HEK293 (cell line): ENCODE measurements at regions not wholly inside any gene's neighbourhood (a gene's known extent, or its start where the extent isn't known, plus 50 kb on each side); places are given as distances from the start of the nearest gene placed in this dataset.

ENCODE experiments used
- CTCF ChIA-PET: fragments of 350-600 bp; formaldehyde crosslinking; extraction: SDS; loops from one replicate; lab custom pipeline; 2021; ENCODE audit warnings: antibody characterized with exemption; lab: Yijun Ruan, JAX
- POLR2A ChIA-PET: fragments of 300-600 bp; formaldehyde crosslinking; extraction: SDS; loops from one replicate; lab custom pipeline; 2020; ENCODE audit warnings: antibody characterized with exemption, inconsistent platforms; lab: Yijun Ruan, JAX
- H3K27ac ChIP-seq: fragments of 200-500 bp; sonication (Bioruptor generic); 2 replicates; pipeline ENCODE4 v1.5.1; 2014; ENCODE audit warnings: low read depth, low read length, control low read depth, inconsistent platforms; ENCODE audit errors: extremely low read depth
- H3K36me3 ChIP-seq, 2 experiments: fragments of 200-500 bp in 1 of 2; sonication (Bioruptor generic) in 1 of 2; 1 replicate in 1 of 2; 2 replicates in 1 of 2; pipeline ENCODE4 v1.5.1; 2014 to 2017; ENCODE audit warnings: inconsistent platforms in 2 of 2, low read length in 2 of 2; ENCODE audit not compliant: control insufficient read depth in 2 of 2, insufficient read depth in 1 of 2
- H3K4me1 ChIP-seq: fragments of 200-500 bp; sonication (Bioruptor generic); 2 replicates; pipeline ENCODE4 v1.5.1; 2014; ENCODE audit warnings: mild to moderate bottlenecking, low read length, inconsistent platforms; ENCODE audit not compliant: control insufficient read depth, insufficient read depth
- H3K4me3 ChIP-seq: 2 replicates; pipeline ENCODE4 v1.5.1; 2011; ENCODE audit warnings: low read depth, mild to moderate bottlenecking, control low read depth, low read length, moderate library complexity
- H3K9me3 ChIP-seq: fragments of 200-500 bp; sonication (Bioruptor generic); 2 replicates; pipeline ENCODE4 v1.5.1; 2014; ENCODE audit warnings: low read depth, low read length, inconsistent platforms; ENCODE audit not compliant: control insufficient read depth, insufficient read depth
- GLI4 ChIP-seq: fragments of 450-650 bp; formaldehyde crosslinking; IDR thresholded peaks from 2 replicates; pipeline ENCODE4 v1.5.1; 2016; ENCODE audit warnings: missing biosample characterization, missing genetic modification characterization
- HOXC10 ChIP-seq: sonication (generic); formaldehyde crosslinking; IDR thresholded peaks from 2 replicates; pipeline ENCODE4 v1.8.1; 2023; ENCODE audit warnings: mild to moderate bottlenecking, missing genetic modification reagents
- MEIS1 ChIP-seq: sonication (generic); formaldehyde crosslinking; IDR thresholded peaks from 2 replicates; pipeline ENCODE4 v1.8.1; 2022; ENCODE audit warnings: missing genetic modification reagents, mild to moderate bottlenecking, borderline replicate concordance
- REPIN1 ChIP-seq: fragments of 450-650 bp; formaldehyde crosslinking; IDR thresholded peaks from 2 replicates; pipeline ENCODE4 v1.5.1; 2017; ENCODE audit warnings: missing biosample characterization, missing genetic modification characterization, low read depth
- SALL2 ChIP-seq: fragments of 450-650 bp; formaldehyde crosslinking; IDR thresholded peaks from 2 replicates; pipeline ENCODE4 v1.5.0; 2017; ENCODE audit warnings: missing biosample characterization, mild to moderate bottlenecking, missing genetic modification characterization, borderline replicate concordance
- WT1 ChIP-seq: fragments of 450-650 bp; formaldehyde crosslinking; IDR thresholded peaks from 2 replicates; pipeline ENCODE4 v1.5.1; 2016; ENCODE audit warnings: missing biosample characterization, missing genetic modification characterization
- ZNF112 ChIP-seq: fragments of 450-650 bp; formaldehyde crosslinking; IDR thresholded peaks from 2 replicates; pipeline ENCODE4 v1.5.0; 2017; ENCODE audit warnings: missing biosample characterization, missing genetic modification characterization
- ZNF157 ChIP-seq: fragments of 450-650 bp; formaldehyde crosslinking; IDR thresholded peaks from 2 replicates; pipeline ENCODE4 v1.5.1; 2016; ENCODE audit warnings: missing biosample characterization, missing genetic modification characterization
- ZNF169 ChIP-seq: fragments of 450-650 bp; formaldehyde crosslinking; IDR thresholded peaks from 2 replicates; pipeline ENCODE4 v1.5.1; 2016; ENCODE audit warnings: missing biosample characterization, missing genetic modification characterization
- ZNF24 ChIP-seq: fragments of 450-650 bp; formaldehyde crosslinking; IDR thresholded peaks from 2 replicates; pipeline ENCODE4 v1.5.1; 2016; ENCODE audit warnings: missing biosample characterization, missing genetic modification characterization
- ZNF311 ChIP-seq: fragments of 450-650 bp; formaldehyde crosslinking; IDR thresholded peaks from 2 replicates; pipeline ENCODE4 v1.5.1; 2017; ENCODE audit warnings: missing biosample characterization, missing genetic modification characterization, borderline replicate concordance
- ZNF350 ChIP-seq: fragments of 450-650 bp; formaldehyde crosslinking; IDR thresholded peaks from 2 replicates; pipeline ENCODE4 v1.5.0; 2017; ENCODE audit warnings: missing biosample characterization, mild to moderate bottlenecking, missing genetic modification characterization
- ZNF366 ChIP-seq: fragments of 450-650 bp; formaldehyde crosslinking; conservative IDR thresholded peaks from 2 replicates; pipeline ENCODE4 v1.5.1; 2016; ENCODE audit warnings: missing biosample characterization, missing genetic modification characterization
- ZNF555 ChIP-seq: fragments of 450-650 bp; formaldehyde crosslinking; conservative IDR thresholded peaks from 2 replicates; pipeline ENCODE4 v1.5.1; 2017; ENCODE audit warnings: missing biosample characterization, mild to moderate bottlenecking, missing genetic modification characterization, inconsistent platforms
- ZNF623 ChIP-seq: fragments of 450-650 bp; formaldehyde crosslinking; IDR thresholded peaks from 2 replicates; pipeline ENCODE4 v1.5.1; 2016; ENCODE audit warnings: missing biosample characterization, missing genetic modification characterization
- ZNF624 ChIP-seq: fragments of 450-650 bp; formaldehyde crosslinking; IDR thresholded peaks from 2 replicates; pipeline ENCODE4 v1.5.1; 2017; ENCODE audit warnings: missing biosample characterization, missing genetic modification characterization
- ZNF626 ChIP-seq: fragments of 450-650 bp; sonication (Bioruptor Pico); formaldehyde crosslinking; IDR thresholded peaks from 2 replicates; pipeline ENCODE4 v1.5.1; 2018; ENCODE audit warnings: missing biosample characterization, missing genetic modification characterization, inconsistent platforms
- ZNF629 ChIP-seq: fragments of 450-650 bp; formaldehyde crosslinking; IDR thresholded peaks from 2 replicates; pipeline ENCODE4 v1.5.1; 2017; ENCODE audit warnings: missing biosample characterization, missing genetic modification characterization
- ZNF707 ChIP-seq: fragments of 450-650 bp; formaldehyde crosslinking; IDR thresholded peaks from 2 replicates; pipeline ENCODE4 v1.5.1; 2016; ENCODE audit warnings: missing biosample characterization, missing genetic modification characterization
- ZNF776 ChIP-seq: fragments of 450-650 bp; formaldehyde crosslinking; IDR thresholded peaks from 2 replicates; pipeline ENCODE4 v1.5.0; 2017; ENCODE audit warnings: missing biosample characterization, missing genetic modification characterization, borderline replicate concordance
- TF ChIP-seq, protein P1 (sequence below): fragments of 450-650 bp; formaldehyde crosslinking; IDR thresholded peaks from 2 replicates; pipeline ENCODE4 v1.5.1; 2016; ENCODE audit warnings: missing biosample characterization, missing genetic modification characterization
- TF ChIP-seq, protein P2 (sequence below): fragments of 450-650 bp; formaldehyde crosslinking; IDR thresholded peaks from 2 replicates; pipeline ENCODE4 v1.5.1; 2017; ENCODE audit warnings: missing biosample characterization, missing genetic modification characterization
- TF ChIP-seq, protein P3 (sequence below): fragments of 450-650 bp; formaldehyde crosslinking; IDR thresholded peaks from 2 replicates; pipeline ENCODE4 v1.5.1; 2016; ENCODE audit warnings: missing biosample characterization, missing genetic modification characterization, low read depth
- TF ChIP-seq, protein P4 (sequence below): fragments of 450-650 bp; formaldehyde crosslinking; IDR thresholded peaks from 2 replicates; pipeline ENCODE4 v1.5.1; 2016; ENCODE audit warnings: missing biosample characterization, missing genetic modification characterization
- TF ChIP-seq, protein P5 (sequence below): fragments of 450-650 bp; formaldehyde crosslinking; IDR thresholded peaks from 2 replicates; pipeline ENCODE4 v1.5.1; 2017; ENCODE audit warnings: missing biosample characterization, missing genetic modification characterization

DNA sequence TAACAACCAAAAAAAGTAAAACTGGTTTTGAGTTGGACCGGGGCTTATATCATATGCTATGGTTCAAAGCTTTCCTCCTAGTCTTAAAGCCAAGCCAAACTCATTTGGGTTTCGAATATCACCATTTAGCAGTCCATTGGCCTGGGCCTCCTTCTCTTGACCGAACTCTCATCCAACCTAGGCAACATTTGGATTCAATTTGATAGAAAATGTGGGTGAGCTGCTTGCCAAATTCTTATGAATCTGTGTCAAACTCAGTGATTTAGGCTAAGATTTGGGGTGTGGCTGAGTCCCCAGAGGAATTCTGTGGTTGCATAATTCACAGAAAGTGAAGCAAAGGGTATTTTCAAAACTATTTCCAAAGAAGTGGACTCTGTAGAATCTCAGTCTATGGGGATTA, 83.7 kb downstream of the BLID start:
- ChIA-PET CTCF (interaction anchor here (0.6 kb wide), 1 partner anchor 171 kb away, joined by 4 read pairs; no protein-coding TSS in a partner anchor), POLR2A (no interaction called here)
- Histone ChIP-seq H3K36me3 (no peaks in the 10 kb centered on the region), H3K27ac (no peak overlapping the region), H3K4me1 (no peaks in the 10 kb centered on the region), H3K9me3 (no peaks in the 10 kb centered on the region), H3K4me3 (no peak overlapping the region)
- TF ChIP-seq WT1 (tag by site-specific recombination) (no peak), ZNF366 (tag by site-specific recombination) (no peak), HOXC10 (CRISPR knock-in tag) (no peak), ZNF311 (tag by site-specific recombination) (no peak), ZNF776 (tag by site-specific recombination) (no peak), ZNF626 (tag by site-specific recombination) (no peak), ZNF157 (tag by site-specific recombination) (no peak), ZNF169 (no peak), ZNF112 (no peak)
- TF ChIP-seq, protein P1, sequence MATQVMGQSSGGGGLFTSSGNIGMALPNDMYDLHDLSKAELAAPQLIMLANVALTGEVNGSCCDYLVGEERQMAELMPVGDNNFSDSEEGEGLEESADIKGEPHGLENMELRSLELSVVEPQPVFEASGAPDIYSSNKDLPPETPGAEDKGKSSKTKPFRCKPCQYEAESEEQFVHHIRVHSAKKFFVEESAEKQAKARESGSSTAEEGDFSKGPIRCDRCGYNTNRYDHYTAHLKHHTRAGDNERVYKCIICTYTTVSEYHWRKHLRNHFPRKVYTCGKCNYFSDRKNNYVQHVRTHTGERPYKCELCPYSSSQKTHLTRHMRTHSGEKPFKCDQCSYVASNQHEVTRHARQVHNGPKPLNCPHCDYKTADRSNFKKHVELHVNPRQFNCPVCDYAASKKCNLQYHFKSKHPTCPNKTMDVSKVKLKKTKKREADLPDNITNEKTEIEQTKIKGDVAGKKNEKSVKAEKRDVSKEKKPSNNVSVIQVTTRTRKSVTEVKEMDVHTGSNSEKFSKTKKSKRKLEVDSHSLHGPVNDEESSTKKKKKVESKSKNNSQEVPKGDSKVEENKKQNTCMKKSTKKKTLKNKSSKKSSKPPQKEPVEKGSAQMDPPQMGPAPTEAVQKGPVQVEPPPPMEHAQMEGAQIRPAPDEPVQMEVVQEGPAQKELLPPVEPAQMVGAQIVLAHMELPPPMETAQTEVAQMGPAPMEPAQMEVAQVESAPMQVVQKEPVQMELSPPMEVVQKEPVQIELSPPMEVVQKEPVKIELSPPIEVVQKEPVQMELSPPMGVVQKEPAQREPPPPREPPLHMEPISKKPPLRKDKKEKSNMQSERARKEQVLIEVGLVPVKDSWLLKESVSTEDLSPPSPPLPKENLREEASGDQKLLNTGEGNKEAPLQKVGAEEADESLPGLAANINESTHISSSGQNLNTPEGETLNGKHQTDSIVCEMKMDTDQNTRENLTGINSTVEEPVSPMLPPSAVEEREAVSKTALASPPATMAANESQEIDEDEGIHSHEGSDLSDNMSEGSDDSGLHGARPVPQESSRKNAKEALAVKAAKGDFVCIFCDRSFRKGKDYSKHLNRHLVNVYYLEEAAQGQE (tag by site-specific recombination): no peak
- TF ChIP-seq, protein P2, sequence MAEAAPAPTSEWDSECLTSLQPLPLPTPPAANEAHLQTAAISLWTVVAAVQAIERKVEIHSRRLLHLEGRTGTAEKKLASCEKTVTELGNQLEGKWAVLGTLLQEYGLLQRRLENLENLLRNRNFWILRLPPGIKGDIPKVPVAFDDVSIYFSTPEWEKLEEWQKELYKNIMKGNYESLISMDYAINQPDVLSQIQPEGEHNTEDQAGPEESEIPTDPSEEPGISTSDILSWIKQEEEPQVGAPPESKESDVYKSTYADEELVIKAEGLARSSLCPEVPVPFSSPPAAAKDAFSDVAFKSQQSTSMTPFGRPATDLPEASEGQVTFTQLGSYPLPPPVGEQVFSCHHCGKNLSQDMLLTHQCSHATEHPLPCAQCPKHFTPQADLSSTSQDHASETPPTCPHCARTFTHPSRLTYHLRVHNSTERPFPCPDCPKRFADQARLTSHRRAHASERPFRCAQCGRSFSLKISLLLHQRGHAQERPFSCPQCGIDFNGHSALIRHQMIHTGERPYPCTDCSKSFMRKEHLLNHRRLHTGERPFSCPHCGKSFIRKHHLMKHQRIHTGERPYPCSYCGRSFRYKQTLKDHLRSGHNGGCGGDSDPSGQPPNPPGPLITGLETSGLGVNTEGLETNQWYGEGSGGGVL (tag by site-specific recombination): no peak
- TF ChIP-seq, protein P3, sequence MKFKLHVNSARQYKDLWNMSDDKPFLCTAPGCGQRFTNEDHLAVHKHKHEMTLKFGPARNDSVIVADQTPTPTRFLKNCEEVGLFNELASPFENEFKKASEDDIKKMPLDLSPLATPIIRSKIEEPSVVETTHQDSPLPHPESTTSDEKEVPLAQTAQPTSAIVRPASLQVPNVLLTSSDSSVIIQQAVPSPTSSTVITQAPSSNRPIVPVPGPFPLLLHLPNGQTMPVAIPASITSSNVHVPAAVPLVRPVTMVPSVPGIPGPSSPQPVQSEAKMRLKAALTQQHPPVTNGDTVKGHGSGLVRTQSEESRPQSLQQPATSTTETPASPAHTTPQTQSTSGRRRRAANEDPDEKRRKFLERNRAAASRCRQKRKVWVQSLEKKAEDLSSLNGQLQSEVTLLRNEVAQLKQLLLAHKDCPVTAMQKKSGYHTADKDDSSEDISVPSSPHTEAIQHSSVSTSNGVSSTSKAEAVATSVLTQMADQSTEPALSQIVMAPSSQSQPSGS (tag by site-specific recombination): no peak
- TF ChIP-seq, protein P4, sequence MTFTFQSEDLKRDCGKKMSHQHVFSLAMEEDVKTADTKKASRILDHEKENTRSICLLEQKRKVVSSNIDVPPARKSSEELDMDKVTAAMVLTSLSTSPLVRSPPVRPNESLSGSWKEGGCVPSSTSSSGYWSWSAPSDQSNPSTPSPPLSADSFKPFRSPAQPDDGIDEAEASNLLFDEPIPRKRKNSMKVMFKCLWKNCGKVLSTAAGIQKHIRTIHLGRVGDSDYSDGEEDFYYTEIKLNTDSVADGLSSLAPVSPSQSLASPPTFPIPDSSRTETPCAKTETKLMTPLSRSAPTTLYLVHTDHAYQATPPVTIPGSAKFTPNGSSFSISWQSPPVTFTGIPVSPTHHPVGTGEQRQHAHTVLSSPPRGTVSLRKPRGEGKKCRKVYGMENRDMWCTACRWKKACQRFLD: no peak

DNA sequence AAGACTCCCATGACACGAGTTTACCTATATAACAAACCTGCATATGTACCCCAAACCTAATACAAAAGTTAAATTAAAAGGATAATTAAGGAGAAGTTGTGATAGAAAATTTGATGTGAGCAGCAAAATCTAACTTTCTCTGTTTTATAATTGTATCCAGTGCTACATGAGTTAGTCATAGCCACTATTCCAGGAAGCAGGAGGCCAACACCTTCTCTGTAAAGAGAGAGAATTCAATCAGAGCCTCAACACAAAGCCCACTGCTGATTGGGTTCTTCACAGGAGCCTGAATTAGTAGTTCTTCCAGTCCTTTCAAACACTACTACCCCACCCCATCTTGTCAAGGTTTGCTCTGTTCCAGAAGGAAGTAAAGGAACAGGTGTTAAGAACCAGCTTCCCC, 84.2 kb downstream of the BLID start:
- ChIA-PET CTCF (interaction anchor here (0.6 kb wide), 1 partner anchor 172 kb away, joined by 4 read pairs; no protein-coding TSS in a partner anchor), POLR2A (no interaction called here)
- Histone ChIP-seq H3K4me1 (no peaks in the 10 kb centered on the region), H3K9me3 (no peaks in the 10 kb centered on the region), H3K27ac (no peak overlapping the region)
- no peak for TF ChIP-seq ZNF629 (tag by site-specific recombination)
- no peak for TF ChIP-seq ZNF624 (tag by site-specific recombination)
- TF ChIP-seq ZNF24 (tag by site-specific recombination): no peak
- no peak for TF ChIP-seq MEIS1 (CRISPR knock-in tag)
- no peak for TF ChIP-seq REPIN1 (tag by site-specific recombination)
- no peak for TF ChIP-seq ZNF623 (tag by site-specific recombination)
- no peak for TF ChIP-seq ZNF555 (tag by site-specific recombination)
- TF ChIP-seq ZNF707 (tag by site-specific recombination): no peak
- TF ChIP-seq, protein P5, sequence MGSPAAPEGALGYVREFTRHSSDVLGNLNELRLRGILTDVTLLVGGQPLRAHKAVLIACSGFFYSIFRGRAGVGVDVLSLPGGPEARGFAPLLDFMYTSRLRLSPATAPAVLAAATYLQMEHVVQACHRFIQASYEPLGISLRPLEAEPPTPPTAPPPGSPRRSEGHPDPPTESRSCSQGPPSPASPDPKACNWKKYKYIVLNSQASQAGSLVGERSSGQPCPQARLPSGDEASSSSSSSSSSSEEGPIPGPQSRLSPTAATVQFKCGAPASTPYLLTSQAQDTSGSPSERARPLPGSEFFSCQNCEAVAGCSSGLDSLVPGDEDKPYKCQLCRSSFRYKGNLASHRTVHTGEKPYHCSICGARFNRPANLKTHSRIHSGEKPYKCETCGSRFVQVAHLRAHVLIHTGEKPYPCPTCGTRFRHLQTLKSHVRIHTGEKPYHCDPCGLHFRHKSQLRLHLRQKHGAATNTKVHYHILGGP (tag by site-specific recombination): no peak
- TF ChIP-seq GLI4 (tag by site-specific recombination): no peak
- no peak for TF ChIP-seq ZNF350
- no peak for TF ChIP-seq SALL2 (tag by site-specific recombination)
- TF ChIP-seq, all 188 proteins: peak for 0
- no peak overlapping the region for H3K4me3 ChIP-seq
- no peaks in the 10 kb centered on the region for H3K36me3 ChIP-seq
